ENCODE measurements at regions not wholly inside any gene's neighbourhood (a gene's known extent, or its start where the extent isn't known, plus 50 kb on each side); places are given as distances from the start of the nearest gene placed in this dataset.

- TF ChIP-seq CTCF (IDR thresholded peaks at IDR 0.05; ENCODE audit: low read length), result no peak
- no peak for TF ChIP-seq EZH2 (optimal IDR thresholded peaks at IDR 0.05; ENCODE audit: low read depth, low read length)
Observed at GRCh38 chr16:9170470-9170869, 79.0 kb downstream of the HAPSTR1 start.
